Eye (tissue), 1 donor: ENCODE measurements at regions not wholly inside any gene's neighbourhood (a gene's known extent, or its start where the extent isn't known, plus 50 kb on each side); places are given as distances from the start of the nearest gene placed in this dataset.
A peak's percentile ranks its signal among the peaks of the same experiment; 100 is the strongest.
"Not testable (repeated sequence)": the region's sequence is repeated elsewhere in the genome, so short reads cannot be mapped to it uniquely, and the experiment has no call there.

ENCODE experiments used
- DNase-seq: peaks from one replicate; pipeline ENCODE4 v3.0.0-alpha.2; 2015

DNA sequence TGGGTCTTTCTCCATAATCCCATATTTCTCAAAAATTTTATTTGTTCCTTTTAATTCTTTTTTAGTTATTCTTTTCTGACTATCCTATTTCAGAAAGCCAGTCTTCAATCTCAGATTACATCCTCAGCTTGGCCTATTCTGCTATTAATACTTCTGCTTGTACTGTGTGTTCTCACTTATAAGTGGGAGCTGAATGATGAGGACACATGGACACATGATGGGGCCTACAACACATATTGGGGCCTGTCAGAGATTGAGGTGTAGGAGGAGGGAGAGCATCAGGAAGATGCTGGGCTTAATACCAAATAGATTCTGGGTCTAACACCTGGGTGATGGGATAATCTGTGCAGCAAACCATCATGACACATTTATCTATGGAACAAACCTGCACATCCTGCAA lies 82.3 kb downstream of the MAGEE1 start:
- no peak for DNase-seq

DNA sequence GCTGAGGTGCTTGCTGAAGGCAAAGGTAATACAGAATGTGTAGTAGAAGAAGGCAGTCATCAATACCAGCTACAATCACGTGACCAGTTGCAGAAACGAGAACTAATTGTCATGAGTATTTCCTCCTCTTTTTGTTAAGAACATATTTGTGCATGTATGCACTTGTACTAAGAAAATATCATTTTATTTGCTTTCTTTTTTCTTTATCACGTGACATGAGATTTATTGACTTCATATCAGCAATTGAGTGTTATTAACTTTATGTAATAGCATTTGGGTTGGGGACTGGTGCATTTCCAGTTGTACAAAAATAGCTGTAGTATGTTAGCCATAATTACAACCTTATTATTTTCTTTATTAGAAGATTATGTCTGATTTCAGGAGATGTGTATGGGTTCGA lies 90.0 kb downstream of the MAGEE1 start:
- no peak for DNase-seq

DNA sequence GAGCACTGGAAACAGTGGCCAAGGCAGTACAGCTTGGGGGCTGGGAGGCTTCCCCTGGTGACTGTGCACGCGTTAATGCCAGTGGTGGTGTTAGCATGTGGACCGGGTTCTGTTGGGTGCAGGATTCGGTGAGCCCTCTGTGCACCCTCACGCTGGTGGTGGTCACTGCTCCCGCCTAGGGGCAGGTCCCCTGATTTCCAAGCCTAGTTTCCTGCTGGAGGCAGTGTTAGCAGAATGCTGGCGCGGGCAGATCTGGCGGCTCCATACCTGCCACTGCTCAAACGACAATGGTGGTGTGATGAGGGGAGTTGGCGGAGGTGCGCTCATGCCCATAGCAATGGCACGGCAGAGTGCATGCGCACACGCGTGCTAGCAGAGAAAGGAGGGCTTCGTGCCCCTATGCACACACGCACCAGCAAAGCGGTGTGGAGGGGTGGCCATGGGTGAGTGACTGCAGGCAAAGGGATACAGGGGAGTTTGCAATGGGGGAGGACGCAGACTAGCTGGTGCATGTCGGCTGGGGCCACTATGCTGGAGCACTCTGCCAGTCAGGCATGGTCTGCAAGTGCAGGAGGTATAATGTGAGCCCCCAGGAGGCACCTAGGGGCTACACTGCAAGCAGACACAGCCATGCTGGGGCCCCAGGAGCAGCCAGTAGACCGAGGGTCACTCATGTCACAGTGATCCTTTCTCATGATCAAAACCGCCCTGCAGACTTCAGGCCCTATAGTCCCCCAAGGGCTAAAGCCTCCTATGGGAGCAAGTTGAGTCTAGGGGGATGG lies 93.0 kb downstream of the MAGEE1 start:
- DNase-seq: no peak

DNA sequence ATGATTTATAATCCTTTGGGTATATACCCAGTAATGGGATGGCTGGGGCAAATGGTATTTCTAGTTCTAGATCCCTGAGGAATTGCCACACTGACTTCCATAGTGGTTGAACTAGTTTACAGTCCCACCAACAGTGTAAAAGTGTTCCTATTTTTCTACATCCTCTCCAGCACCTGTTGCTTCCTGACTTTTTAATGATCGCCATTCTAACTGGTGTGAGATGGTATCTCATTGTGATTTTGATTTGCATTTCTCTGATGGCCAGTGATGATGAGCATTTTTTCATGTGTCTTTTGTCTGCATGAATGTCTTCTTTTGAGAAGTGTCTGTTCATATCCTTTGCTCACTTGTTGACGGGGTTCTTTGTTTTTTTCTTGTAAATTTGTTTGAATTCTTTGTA lies 108.2 kb downstream of the MAGEE1 start:
- not testable (repeated sequence) for DNase-seq

DNA sequence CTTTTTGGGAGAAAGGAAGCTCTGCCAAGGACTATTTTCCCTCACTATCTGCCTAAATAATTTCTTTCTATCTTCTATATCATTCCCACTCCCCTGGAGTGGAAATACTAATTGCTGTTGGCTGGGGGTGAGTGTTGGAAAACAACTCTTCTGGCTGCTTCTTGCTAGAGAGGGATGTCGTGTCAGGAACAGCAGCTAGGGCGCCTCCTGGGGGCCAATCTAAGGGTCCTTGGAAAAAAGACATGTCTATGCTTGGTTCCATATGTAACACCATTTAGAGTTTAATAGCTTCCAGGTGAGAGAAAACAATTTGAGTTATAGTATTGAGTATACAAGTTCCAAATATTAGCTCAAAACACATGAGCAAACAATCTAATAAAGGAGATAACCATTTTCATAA lies 111.3 kb downstream of the MAGEE1 start:
- DNase-seq: no peak

DNA sequence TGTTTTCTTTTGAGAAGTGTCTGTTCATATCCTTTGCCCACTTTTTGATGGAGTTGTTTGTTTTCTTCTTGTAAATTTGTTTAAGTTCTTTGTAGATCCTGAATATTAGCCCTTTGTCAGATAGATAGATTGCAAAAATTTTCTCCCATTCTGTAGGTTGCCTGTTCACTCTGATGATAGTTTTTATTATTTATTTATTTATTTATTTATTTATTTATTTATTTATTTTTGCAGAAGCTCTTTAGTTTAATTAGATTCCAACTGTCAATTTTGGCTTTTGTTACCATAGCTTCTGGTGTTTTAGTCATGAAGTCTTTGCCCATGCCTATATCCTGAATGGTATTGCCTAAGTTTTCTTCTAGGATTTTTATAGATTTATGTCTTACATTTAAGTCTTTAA lies 115.9 kb downstream of the MAGEE1 start:
- not testable (repeated sequence) for DNase-seq

DNA sequence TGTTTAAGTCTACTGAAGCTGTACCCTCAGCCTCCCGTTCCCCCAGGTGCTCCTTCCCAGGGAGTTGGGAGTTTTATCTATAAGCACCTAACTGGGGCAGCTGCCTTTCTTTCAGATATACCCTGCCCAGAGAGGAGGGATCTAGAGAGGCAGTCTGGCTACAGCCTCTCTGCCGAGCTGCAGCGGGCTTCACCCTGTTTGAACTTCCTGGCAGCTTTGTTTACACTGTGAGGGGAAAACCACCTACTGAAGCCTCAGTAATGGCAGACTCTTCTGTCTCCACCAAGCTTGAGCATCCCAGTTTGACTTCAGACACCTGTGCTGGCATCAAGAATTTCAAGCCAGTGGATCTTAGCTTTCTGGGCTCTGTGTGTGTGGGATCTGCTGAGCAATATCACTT lies 122.5 kb downstream of the MAGEE1 start:
- DNase-seq: no peak

DNA sequence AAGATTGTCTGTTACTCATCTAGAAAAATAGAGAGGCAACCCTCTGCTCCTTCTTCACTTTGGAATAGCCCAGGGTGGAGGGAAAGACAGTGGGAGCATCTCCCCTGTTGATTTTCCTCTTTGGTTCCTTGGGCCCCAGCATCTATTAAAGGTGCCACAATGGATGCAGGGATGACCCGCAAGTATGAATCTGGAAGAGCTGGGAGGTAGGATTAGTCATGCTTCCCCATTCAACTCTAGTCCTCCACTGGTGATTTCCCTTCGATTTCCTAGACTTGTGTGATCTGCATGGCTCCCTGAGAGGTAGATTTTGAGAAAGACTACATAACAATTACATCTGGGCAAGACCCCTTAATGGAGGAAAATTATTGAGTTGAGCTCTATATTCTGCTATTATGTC lies 127.8 kb downstream of the MAGEE1 start:
- no peak for DNase-seq

DNA sequence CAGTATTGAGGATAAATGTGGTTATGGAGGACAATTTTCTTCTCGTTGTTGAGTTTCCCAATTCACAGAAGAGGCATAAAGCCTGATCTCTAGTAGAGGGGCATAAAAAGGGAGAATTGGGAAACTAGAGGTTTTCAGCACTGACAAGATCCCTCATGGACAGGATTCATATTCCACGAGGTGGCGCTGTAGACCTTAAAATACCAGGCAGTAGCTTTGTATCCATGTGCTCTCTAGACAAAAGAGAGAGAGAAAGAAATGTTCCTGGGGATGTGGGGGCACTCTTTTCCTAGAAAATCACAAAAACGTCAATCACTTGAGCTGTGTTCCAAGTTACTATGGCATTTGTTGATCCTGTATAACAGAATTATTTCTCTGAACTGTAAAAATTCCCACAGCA lies 128.3 kb downstream of the MAGEE1 start:
- peak; percentile 27 for DNase-seq

DNA sequence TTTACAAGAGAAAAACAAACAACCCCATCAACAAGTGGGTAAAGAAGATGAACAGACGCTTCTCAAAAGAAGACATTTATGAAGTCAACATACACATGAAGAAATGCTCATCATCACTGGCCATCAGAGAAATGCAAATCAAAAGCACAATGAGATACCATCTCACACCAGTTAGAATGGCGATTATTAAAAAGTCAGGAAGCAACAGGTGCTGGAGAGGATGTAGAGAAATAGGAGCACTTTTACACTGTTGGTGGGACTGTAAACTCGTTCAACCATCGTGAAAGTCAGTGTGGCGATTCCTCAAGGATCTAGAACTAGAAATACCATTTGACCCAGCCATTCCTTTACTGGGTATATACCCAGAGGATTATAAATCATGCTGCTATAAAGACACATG lies 137.3 kb downstream of the MAGEE1 start:
- DNase-seq: not testable (repeated sequence)

DNA sequence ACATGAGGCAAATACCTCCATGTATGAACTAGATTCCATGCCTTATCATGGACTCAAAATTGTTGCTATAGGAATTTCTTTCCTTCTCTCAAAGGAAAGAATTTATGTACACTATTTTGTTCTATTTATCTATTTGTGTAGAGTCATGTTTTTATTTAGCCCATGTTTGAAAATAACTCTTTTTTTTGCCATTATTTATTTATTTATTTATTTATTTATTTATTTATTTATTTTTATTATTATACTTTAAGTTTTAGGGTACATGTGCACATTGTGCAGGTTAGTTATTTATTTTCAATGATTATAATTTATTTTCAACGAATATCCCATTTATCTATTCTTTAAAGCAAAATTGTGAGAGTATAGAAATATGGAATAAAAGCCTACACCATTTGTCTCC lies 177.9 kb downstream of the MAGEE1 start:
- no peak for DNase-seq

DNA sequence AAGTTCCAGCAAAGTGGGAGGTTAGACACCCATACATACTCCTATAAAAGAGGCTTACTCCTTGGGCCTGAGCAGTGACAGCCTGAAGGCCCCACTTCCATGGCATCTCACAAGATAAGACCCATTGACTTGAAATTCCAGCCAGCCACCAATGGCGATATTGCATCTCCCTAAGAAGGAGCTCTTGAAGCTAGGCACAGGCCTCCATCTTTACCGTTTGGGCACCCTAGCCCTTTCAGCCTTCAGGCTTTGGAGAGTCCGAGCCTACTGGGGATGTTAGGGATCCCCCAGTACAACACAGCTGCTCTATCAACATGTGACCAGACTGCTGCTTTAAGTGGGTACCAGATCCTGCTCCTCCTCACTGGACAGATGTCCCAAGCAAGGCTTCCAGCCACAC lies 189.5 kb downstream of the MAGEE1 start:
- DNase-seq: no peak

DNA sequence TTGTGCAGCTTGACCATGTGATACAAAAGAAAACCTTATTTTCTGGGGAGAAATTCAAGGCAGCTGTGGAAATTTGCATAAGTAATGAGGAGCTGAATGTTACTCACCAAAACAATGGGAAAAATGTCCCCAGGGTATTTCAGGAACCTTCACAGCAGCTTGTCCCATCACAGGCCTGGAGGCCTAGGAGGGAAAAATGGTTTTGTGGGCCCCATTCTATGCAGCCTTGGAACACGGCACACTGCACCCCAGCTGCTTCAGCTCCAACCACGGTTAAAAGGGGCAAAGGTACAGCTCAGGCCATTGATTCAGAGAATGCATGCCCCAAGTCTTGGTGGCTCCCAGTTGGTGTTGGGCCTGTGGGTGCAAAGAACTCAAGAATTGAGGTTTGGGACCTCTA lies 216.1 kb downstream of the MAGEE1 start:
- no peak for DNase-seq

DNA sequence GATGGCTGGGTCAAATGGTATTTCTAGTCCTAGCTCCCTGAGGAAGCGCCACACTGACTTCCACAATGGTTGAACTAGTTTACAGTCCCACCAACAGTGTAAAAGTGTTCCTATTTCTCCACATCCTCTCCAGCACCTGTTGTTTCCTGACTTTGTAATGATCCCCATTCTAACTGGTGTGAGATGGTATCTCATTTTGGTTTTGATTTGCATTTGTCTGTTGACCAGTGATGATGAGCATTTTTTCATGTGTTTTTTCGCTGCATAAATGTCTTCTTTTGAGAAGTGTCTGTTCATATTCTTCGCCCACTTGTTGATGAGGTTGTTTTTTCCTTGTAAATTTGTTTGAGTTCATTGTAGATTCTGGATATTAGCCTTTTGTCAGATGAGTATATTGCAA lies 223.9 kb downstream of the MAGEE1 start:
- DNase-seq: not testable (repeated sequence)

DNA sequence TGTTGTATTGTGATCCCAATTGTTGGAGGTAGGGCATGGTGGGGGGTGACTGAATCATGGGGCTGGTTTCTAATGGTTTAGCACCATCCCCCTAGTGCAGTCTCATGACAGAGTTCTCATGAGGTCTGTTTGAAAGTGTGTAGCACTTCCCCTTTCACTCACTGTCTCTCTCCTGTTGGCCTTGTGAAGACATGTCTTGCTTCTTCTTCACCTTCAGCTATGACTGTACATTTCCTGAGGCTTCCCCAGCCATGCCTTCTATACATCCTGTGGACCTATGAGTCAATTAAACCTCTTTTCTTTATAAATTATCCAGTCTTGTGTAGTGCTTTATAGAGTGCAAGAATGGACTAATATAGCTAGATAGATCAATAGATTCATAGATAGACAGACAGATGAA lies 230.0 kb downstream of the MAGEE1 start:
- DNase-seq: no peak
